H1 (cell line): ENCODE measurements at regions not wholly inside any gene's neighbourhood (a gene's known extent, or its start where the extent isn't known, plus 50 kb on each side); places are given as distances from the start of the nearest gene placed in this dataset.

Source experiments
- CTCF ChIA-PET: fragments of 300-600 bp; sonication (Branson Sonifier 250); formaldehyde crosslinking; loops from one replicate; lab custom pipeline; 2021; ENCODE audit not compliant: partially characterized antibody; lab: Charles Lee
- POLR2A ChIA-PET: fragments of 300-600 bp; sonication (Branson Sonifier 250); formaldehyde crosslinking; loops from one replicate; lab custom pipeline; 2021; ENCODE audit warnings: inconsistent platforms; ENCODE audit not compliant: partially characterized antibody; lab: Charles Lee
- DNase-seq, 2 experiments: peaks; one replicate each; pipeline versions ENCODE4 v3.0.0 to v3.0.0-alpha.2; 2010 to 2022; ENCODE audit warnings: low spot score in 2 of 2, low read depth in 1 of 2, mixed read lengths in 1 of 2
- FAIRE-seq: peaks from 2 replicates; lab custom pipeline; 2011; peaks lifted over from hg19 to GRCh38; lab: Jason Lieb, UNC
- H2AFZ ChIP-seq: 2 replicates; pipeline ENCODE4 v1.8.1; 2012; ENCODE audit warnings: low read length, inconsistent platforms
- H2AK5ac ChIP-seq: 2 replicates; pipeline ENCODE4 v1.6.1; 2013; ENCODE audit warnings: low read depth, low read length
- H2BK120ac ChIP-seq: replicated peaks from 2 replicates; pipeline ENCODE3; 2013; ENCODE audit warnings: low read depth, low read length, inconsistent platforms
- H2BK12ac ChIP-seq: 2 replicates; pipeline ENCODE4 v1.6.1; 2013; ENCODE audit warnings: low read depth, low read length
- H2BK15ac ChIP-seq: 2 replicates; pipeline ENCODE4 v1.6.1; 2013; ENCODE audit warnings: low read length
- H2BK20ac ChIP-seq: 2 replicates; pipeline ENCODE4 v1.6.1; 2013; ENCODE audit warnings: low read length
- H2BK5ac ChIP-seq: 2 replicates; pipeline ENCODE4 v1.6.1; 2013; ENCODE audit warnings: low read depth, low read length
- H3K14ac ChIP-seq: 2 replicates; pipeline ENCODE4 v1.6.1; 2013; ENCODE audit warnings: inconsistent platforms; ENCODE audit not compliant: insufficient read length
- H3K18ac ChIP-seq: 2 replicates; pipeline ENCODE4 v1.6.1; 2013; ENCODE audit warnings: low read length; ENCODE audit errors: extremely low read depth
- H3K23ac ChIP-seq: 2 replicates; pipeline ENCODE4 v1.6.1; 2013; ENCODE audit warnings: inconsistent platforms; ENCODE audit not compliant: insufficient read length
- H3K23me2 ChIP-seq: 2 replicates; pipeline ENCODE4 v1.6.1; 2013; ENCODE audit warnings: low read depth, low read length
- H3K27ac ChIP-seq: 2 replicates; pipeline ENCODE4 v1.6.1; 2011; ENCODE audit warnings: low read depth, low read length, inconsistent platforms
- H3K27me3 ChIP-seq, 4 experiments: replicated peaks in 1 of 4; 1 replicate in 1 of 4; 2 replicates in 3 of 4; pipeline versions ENCODE4 v1.6.1 to v1.8.1; 2011 to 2013; ENCODE audit warnings: low read length in 3 of 4, mild to moderate bottlenecking in 3 of 4, inconsistent platforms in 2 of 4, mixed read lengths in 2 of 4, moderate library complexity in 1 of 4; ENCODE audit not compliant: control insufficient read depth in 3 of 4, insufficient read depth in 3 of 4; ENCODE audit errors: extremely low read depth in 1 of 4
- H3K36me3 ChIP-seq, 4 experiments: 2 replicates each; pipeline versions ENCODE4 v1.6.1 to v1.8.1; 2011 to 2013; ENCODE audit warnings: mild to moderate bottlenecking in 4 of 4, low read length in 3 of 4, moderate library complexity in 2 of 4, control low read depth in 1 of 4, inconsistent platforms in 1 of 4; ENCODE audit not compliant: insufficient read depth in 4 of 4, control insufficient read depth in 2 of 4
- H3K4ac ChIP-seq: replicated peaks from 2 replicates; pipeline ENCODE3; 2013; ENCODE audit warnings: low read length, low read depth, mixed read lengths, inconsistent platforms; ENCODE audit not compliant: insufficient read length
- H3K4me1 ChIP-seq, 4 experiments: replicated peaks in 1 of 4; 1 replicate in 1 of 4; 2 replicates in 3 of 4; pipeline versions ENCODE4 v1.6.1 to v1.8.1; 2011 to 2013; ENCODE audit warnings: low read length in 3 of 4, inconsistent platforms in 2 of 4, mixed read lengths in 1 of 4; ENCODE audit not compliant: insufficient read depth in 4 of 4, control insufficient read depth in 3 of 4
- H3K4me2 ChIP-seq, 2 experiments: 2 replicates each; pipeline versions ENCODE4 v1.6.1 to v1.8.1; 2011 to 2013; ENCODE audit warnings: low read depth in 2 of 2, low read length in 2 of 2, control low read depth in 1 of 2, inconsistent platforms in 1 of 2, mild to moderate bottlenecking in 1 of 2; ENCODE audit not compliant: insufficient read depth in 1 of 2
- H3K4me3 ChIP-seq, 4 experiments: fragments of 200-600, 300-600 bp in 1 of 4; sonication (generic), shearing (Covaris generic), sonication (Bioruptor Twin) in 1 of 4; 2 replicates each; pipeline versions ENCODE4 v1.5.1 to v1.8.1; 2011 to 2016; ENCODE audit warnings: low read length in 4 of 4, low read depth in 3 of 4, control low read depth in 2 of 4, inconsistent platforms in 2 of 4, mild to moderate bottlenecking in 2 of 4, mixed read lengths in 1 of 4, moderate library complexity in 1 of 4; ENCODE audit not compliant: insufficient read depth in 2 of 4; ENCODE audit errors: extremely low read depth in 1 of 4
- H3K56ac ChIP-seq: replicated peaks from 2 replicates; pipeline ENCODE3; 2013; ENCODE audit warnings: low read depth, mild to moderate bottlenecking, mixed read lengths, low read length, inconsistent platforms; ENCODE audit not compliant: insufficient read length
- H3K79me1 ChIP-seq: 2 replicates; pipeline ENCODE4 v1.6.1; 2013; ENCODE audit warnings: low read depth, low read length, control low read depth
- H3K79me2 ChIP-seq, 2 experiments: 2 replicates each; pipeline versions ENCODE4 v1.6.1 to v1.8.1; 2012 to 2013; ENCODE audit warnings: low read length in 2 of 2, mild to moderate bottlenecking in 2 of 2, inconsistent platforms in 1 of 2; ENCODE audit not compliant: insufficient read depth in 2 of 2, control insufficient read depth in 1 of 2
- H3K9ac ChIP-seq, 4 experiments: replicated peaks in 1 of 4; 1 replicate in 1 of 4; 2 replicates in 3 of 4; pipeline versions ENCODE4 v1.6.1 to v1.8.1; 2011 to 2013; ENCODE audit warnings: low read depth in 3 of 4, low read length in 3 of 4, control low read depth in 2 of 4, mild to moderate bottlenecking in 2 of 4, moderate library complexity in 2 of 4, inconsistent platforms in 1 of 4; ENCODE audit errors: extremely low read depth in 1 of 4
- H3K9me3 ChIP-seq, 2 experiments: 2 replicates each; pipeline versions ENCODE4 v1.6.1 to v1.8.1; 2012 to 2013; ENCODE audit warnings: mild to moderate bottlenecking in 2 of 2, moderate library complexity in 2 of 2, control low read depth in 1 of 2, inconsistent platforms in 1 of 2, low read depth in 1 of 2, low read length in 1 of 2, mixed read lengths in 1 of 2; ENCODE audit not compliant: insufficient read depth in 2 of 2
- H4K20me1 ChIP-seq, 2 experiments: replicated peaks in 1 of 2; 2 replicates each; pipeline versions ENCODE3 to v1.8.1; 2011 to 2013; ENCODE audit warnings: inconsistent platforms in 2 of 2, low read length in 2 of 2, mild to moderate bottlenecking in 1 of 2; ENCODE audit not compliant: insufficient read depth in 2 of 2, control insufficient read depth in 1 of 2
- H4K5ac ChIP-seq: 2 replicates; pipeline ENCODE4 v1.6.1; 2013; ENCODE audit warnings: low read length, low read depth, mixed read lengths, inconsistent platforms; ENCODE audit not compliant: insufficient read length
- H4K8ac ChIP-seq: 2 replicates; pipeline ENCODE4 v1.8.0; 2013; ENCODE audit warnings: mild to moderate bottlenecking, moderate library complexity, low read length, inconsistent platforms; ENCODE audit not compliant: insufficient read depth; ENCODE audit errors: extremely low read depth
- H4K91ac ChIP-seq: replicated peaks from 2 replicates; pipeline ENCODE3; 2013; ENCODE audit warnings: low read length, mixed read lengths, inconsistent platforms; ENCODE audit not compliant: insufficient read length
- ASH2L ChIP-seq: fragments of 200-600, 300-600 bp; sonication (generic); IDR thresholded peaks from one replicate; pipeline ENCODE4 v1.7.1; 2017; ENCODE audit warnings: low read length
- E2F6 ChIP-seq: IDR thresholded peaks from 2 replicates; pipeline ENCODE4 v1.6.1; 2012; ENCODE audit warnings: inconsistent platforms
- JUND ChIP-seq: IDR thresholded peaks from 2 replicates; pipeline ENCODE4 v1.6.1; 2011; ENCODE audit warnings: mild to moderate bottlenecking, improper control_type of control experiment, low read length
- KDM4A ChIP-seq: IDR thresholded peaks from one replicate; pipeline ENCODE4 v1.7.1; 2012; ENCODE audit warnings: low read depth, mild to moderate bottlenecking, moderate library complexity, low read length, inconsistent platforms; ENCODE audit not compliant: severe bottlenecking
- POLR2AphosphoS5 ChIP-seq: IDR thresholded peaks from 2 replicates; pipeline ENCODE4 v1.6.1; 2011; ENCODE audit warnings: low read depth, low read length
- RBBP5 ChIP-seq: IDR thresholded peaks from 2 replicates; pipeline ENCODE4 v1.7.1; 2012; ENCODE audit warnings: low read depth, mild to moderate bottlenecking, inconsistent platforms, low read length, moderate library complexity, borderline replicate concordance
- RFX5 ChIP-seq: IDR thresholded peaks from 2 replicates; pipeline ENCODE4 v1.6.1; 2011; ENCODE audit warnings: low read depth, low read length, improper control_type of control experiment, borderline replicate concordance
- RNF2 ChIP-seq: fragments of 200-900, 300-1000 bp; sonication (generic); IDR thresholded peaks from 2 replicates; pipeline ENCODE4 v1.7.1; 2016; ENCODE audit warnings: borderline replicate concordance, low read depth, mild to moderate bottlenecking, antibody characterized with exemption, low read length; ENCODE audit not compliant: poor library complexity, severe bottlenecking; ENCODE audit errors: missing control alignments
- SAP30 ChIP-seq: fragments of 300-600 bp; sonication (generic); IDR thresholded peaks from 2 replicates; pipeline ENCODE4 v1.7.1; 2012; ENCODE audit warnings: low read length, moderate library complexity, mild to moderate bottlenecking, inconsistent platforms; ENCODE audit not compliant: insufficient read depth, insufficient replicate concordance
- SP4 ChIP-seq: IDR thresholded peaks from 2 replicates; pipeline ENCODE4 v1.6.1; 2012; ENCODE audit warnings: low read length, inconsistent platforms
- TEAD4 ChIP-seq: IDR thresholded peaks from 2 replicates; pipeline ENCODE4 v1.6.1; 2012; ENCODE audit warnings: low read depth, low read length, inconsistent platforms, mixed read lengths
- WGBS, 2 experiments: shearing (Covaris generic) in 1 of 2; methylation state at CpG; one replicate each; pipeline versions ENCODE4 v1.1.6 to v1.1.7; 2013 to 2015; ENCODE audit warnings: low lambda C conversion rate in 2 of 2, mixed read lengths in 2 of 2, inconsistent platforms in 1 of 2, low coverage in 1 of 2, missing lambda C conversion rate in 1 of 2; ENCODE audit not compliant: insufficient replicate concordance in 2 of 2, insufficient coverage in 1 of 2, insufficient read length in 1 of 2; ENCODE audit errors: extremely low coverage in 1 of 2, missing lambda C conversion rate in 1 of 2; 5-methylcytosine and 5-hydroxymethylcytosine counted together
- TF ChIP-seq, protein P1 (sequence below): IDR thresholded peaks from 2 replicates; pipeline ENCODE4 v1.6.1; 2012; ENCODE audit warnings: low read length, inconsistent platforms

GRCh38 chr4:182074139-182074538 is 169.1 kb upstream of the TENM3 start:
- Histone ChIP-seq H2BK120ac (no peak overlapping the region), H2BK20ac (no peak overlapping the region), H3K4me1 (no peaks in the 10 kb centered on the region), H4K5ac (no peak overlapping the region), H2BK15ac (no peak overlapping the region), H3K9me3 (peaks cover 9 to 16% of the 10 kb centered on the region in 2 experiments), H3K79me2 (no peaks in the 10 kb centered on the region), H3K23ac (no peak overlapping the region), H2BK5ac (no peak overlapping the region), H2AFZ (0 out of 2 replicates have a peak overlapping the region, but pooled peaks have one; percentile 0), H3K18ac (no peak overlapping the region), H3K14ac (no peak overlapping the region), H3K4me2 (no peak overlapping the region), H4K8ac (no peak overlapping the region), H4K91ac (peak overlapping the region; percentile 45), H3K9ac (no peak overlapping the region), H3K4ac (peak overlapping the region; percentile 57), H3K4me3 (no peak overlapping the region), H4K20me1 (no peaks in the 10 kb centered on the region), H2AK5ac (no peak overlapping the region), H3K27me3 (no peaks in the 10 kb centered on the region), H3K27ac (no peak overlapping the region), H2BK12ac (no peak overlapping the region), H3K79me1 (no peaks in the 10 kb centered on the region; the same call in 1 of the 2 replicates), H3K56ac (no peak overlapping the region), H3K36me3 (peaks cover 0 to 9% (median 0%) of the 10 kb centered on the region in 4 experiments; a peak in 2 of 8 replicates), H3K23me2 (0 out of 2 replicates have a peak, but pooled peaks cover 2% of the 10 kb centered on the region)
- no peak for DNase-seq
- WGBS, 2 experiments, result 86% methylated on average over 3 of the region's 3 CpGs; no CpG with 5 or more reads in 1 of the 2 experiments
- ChIA-PET CTCF (interaction anchor here (0.9 to 1.2 kb wide), 2 partner anchors 11 to 75 kb away, joined by 3 to 4 read pairs; no protein-coding TSS in a partner anchor), POLR2A (no interaction called here)
- FAIRE-seq, result no peak
- TF ChIP-seq RNF2 (no peak), SAP30 (no peak), E2F6 (no peak), TEAD4 (no peak), RBBP5 (no peak), SP4 (no peak), RFX5 (no peak), JUND (no peak), POLR2AphosphoS5 (no peak), ASH2L (no peak), KDM4A (no peak)
- TF ChIP-seq, protein P1, sequence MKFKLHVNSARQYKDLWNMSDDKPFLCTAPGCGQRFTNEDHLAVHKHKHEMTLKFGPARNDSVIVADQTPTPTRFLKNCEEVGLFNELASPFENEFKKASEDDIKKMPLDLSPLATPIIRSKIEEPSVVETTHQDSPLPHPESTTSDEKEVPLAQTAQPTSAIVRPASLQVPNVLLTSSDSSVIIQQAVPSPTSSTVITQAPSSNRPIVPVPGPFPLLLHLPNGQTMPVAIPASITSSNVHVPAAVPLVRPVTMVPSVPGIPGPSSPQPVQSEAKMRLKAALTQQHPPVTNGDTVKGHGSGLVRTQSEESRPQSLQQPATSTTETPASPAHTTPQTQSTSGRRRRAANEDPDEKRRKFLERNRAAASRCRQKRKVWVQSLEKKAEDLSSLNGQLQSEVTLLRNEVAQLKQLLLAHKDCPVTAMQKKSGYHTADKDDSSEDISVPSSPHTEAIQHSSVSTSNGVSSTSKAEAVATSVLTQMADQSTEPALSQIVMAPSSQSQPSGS, result no peak
